ENCODE measurements at regions not wholly inside any gene's neighbourhood (a gene's known extent, or its start where the extent isn't known, plus 50 kb on each side); places are given as distances from the start of the nearest gene placed in this dataset.

GRCh38 chrX:26999634-27000033, 463.5 kb downstream of the PPP4R3C start:
- no peak for DNase-seq (ENCODE audit: low spot score in 2 of 2)
- peaks cover 0 to 5% of the 10 kb centered on the region in 2 donors for H3K9me3 ChIP-seq
- intact Hi-C loops (cut with DNase I; ENCODE audit: low total_unique reads): no loop called here
- H3K4me1 ChIP-seq: no peaks in the 10 kb centered on the region
- no peak overlapping the region for H3K27ac ChIP-seq
- TF ChIP-seq POLR2A (IDR thresholded peaks at IDR 0.05) (no peak), CTCF (IDR thresholded peaks at IDR 0.05) (no peak), POLR2AphosphoS5 (IDR thresholded peaks at IDR 0.05) (no peak)
- H3K36me3 ChIP-seq: no peaks in the 10 kb centered on the region
- no peaks in the 10 kb centered on the region for H3K27me3 ChIP-seq
- no peak overlapping the region for H3K4me3 ChIP-seq

DNA sequence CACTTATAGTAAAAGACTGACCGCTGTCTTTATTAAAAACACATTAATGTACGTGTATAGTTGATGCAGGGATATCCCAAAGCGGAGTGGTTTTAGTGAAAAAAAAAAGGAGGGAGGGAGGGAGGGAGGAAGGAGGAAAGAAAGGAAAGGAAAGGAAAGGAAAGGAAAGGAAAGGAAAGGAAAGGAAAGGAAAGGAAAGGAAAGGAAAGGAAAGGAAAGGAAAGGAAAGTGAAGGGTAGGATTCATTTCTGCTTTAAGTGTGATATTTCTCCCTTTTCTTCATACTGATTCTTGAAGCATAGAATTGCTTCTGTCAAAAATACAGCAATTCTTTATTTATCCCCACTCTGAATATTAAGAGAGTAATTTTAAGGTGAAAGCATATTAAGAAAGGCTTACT, 504.9 kb downstream of the PPP4R3C start:
- Histone ChIP-seq H3K4me1 (no peaks in the 10 kb centered on the region), H3K9me3 (no peaks in the 10 kb centered on the region), H3K36me3 (no peaks in the 10 kb centered on the region), H3K4me3 (no peak overlapping the region), H3K27me3 (peaks cover 0 to 5% of the 10 kb centered on the region in 2 donors), H3K27ac (no peak overlapping the region)
- TF ChIP-seq CTCF (IDR thresholded peaks at IDR 0.05): no peak
- TF ChIP-seq POLR2AphosphoS5 (IDR thresholded peaks at IDR 0.05): no peak
- no peak for TF ChIP-seq POLR2A (IDR thresholded peaks at IDR 0.05)
- intact Hi-C loops (cut with DNase I; ENCODE audit: low total_unique reads): no loop called here
- DNase-seq (ENCODE audit: low spot score in 2 of 2): no peak

DNA sequence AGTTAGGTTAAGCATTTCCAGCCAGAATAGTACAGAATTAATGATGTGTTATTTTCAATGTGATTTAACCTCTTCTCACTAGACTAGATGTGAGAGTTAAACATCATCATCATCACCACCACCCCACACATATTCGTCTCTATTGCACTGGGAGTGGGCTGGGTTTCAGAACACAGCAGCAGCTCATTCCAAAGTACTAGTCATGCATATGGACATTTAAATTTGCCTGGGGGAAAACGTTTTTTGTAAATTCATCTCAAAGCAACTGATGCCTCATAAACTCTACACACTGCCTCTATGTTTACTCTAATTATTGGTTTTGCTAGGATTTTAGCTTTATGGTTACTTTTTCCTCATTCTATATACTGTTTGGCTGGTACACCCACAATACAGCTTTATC, 509.1 kb downstream of the PPP4R3C start:
- Histone ChIP-seq H3K9me3 (no peaks in the 10 kb centered on the region), H3K27ac (no peak overlapping the region), H3K36me3 (no peaks in the 10 kb centered on the region), H3K4me3 (no peak overlapping the region), H3K27me3 (peaks cover 0 to 16% of the 10 kb centered on the region in 2 donors), H3K4me1 (no peaks in the 10 kb centered on the region)
- TF ChIP-seq POLR2AphosphoS5 (IDR thresholded peaks at IDR 0.05): no peak
- TF ChIP-seq POLR2A (IDR thresholded peaks at IDR 0.05): no peak
- TF ChIP-seq CTCF (IDR thresholded peaks at IDR 0.05): no peak
- no peak for DNase-seq (ENCODE audit: low spot score in 2 of 2)
- intact Hi-C loops (cut with DNase I; ENCODE audit: low total_unique reads): no loop called here

- no peak overlapping the region for H3K27ac ChIP-seq
- H3K4me3 ChIP-seq: no peak overlapping the region
- no peak for TF ChIP-seq POLR2A (IDR thresholded peaks at IDR 0.05)
- TF ChIP-seq POLR2AphosphoS5 (IDR thresholded peaks at IDR 0.05): no peak
- TF ChIP-seq CTCF (IDR thresholded peaks at IDR 0.05): no peak
- H3K36me3 ChIP-seq: no peaks in the 10 kb centered on the region
- H3K9me3 ChIP-seq: no peaks in the 10 kb centered on the region
- intact Hi-C loops (cut with DNase I; ENCODE audit: low total_unique reads): no loop called here
- peaks cover 0 to 16% of the 10 kb centered on the region in 2 donors for H3K27me3 ChIP-seq
- no peak for DNase-seq (ENCODE audit: low spot score in 2 of 2)
- H3K4me1 ChIP-seq: no peaks in the 10 kb centered on the region
These were observed 510.9 kb downstream of the PPP4R3C start for GRCh38 chrX:26952213-26952612.

GRCh38 chrX:26927419-26927818, 535.7 kb downstream of the PPP4R3C start:
- Histone ChIP-seq H3K36me3 (no peaks in the 10 kb centered on the region), H3K27ac (no peak overlapping the region), H3K4me3 (no peak overlapping the region), H3K4me1 (no peaks in the 10 kb centered on the region), H3K27me3 (peaks cover 0 to 14% of the 10 kb centered on the region in 2 donors), H3K9me3 (no peaks in the 10 kb centered on the region)
- TF ChIP-seq CTCF (IDR thresholded peaks at IDR 0.05) (no peak), POLR2AphosphoS5 (IDR thresholded peaks at IDR 0.05) (no peak), POLR2A (IDR thresholded peaks at IDR 0.05) (no peak)
- intact Hi-C loops (cut with DNase I; ENCODE audit: low total_unique reads): no loop called here
- no peak for DNase-seq (ENCODE audit: low spot score in 2 of 2)
